ENCODE measurements at regions not wholly inside any gene's neighbourhood (a gene's known extent, or its start where the extent isn't known, plus 50 kb on each side); places are given as distances from the start of the nearest gene placed in this dataset.

GRCh38 chr1:216997069-216997468 lies 273.8 kb upstream of the ESRRG start:
- no peak for TF ChIP-seq CTCF (IDR thresholded peaks at IDR 0.05)
- ATAC-seq (ENCODE audit: low FRiP score) (no peak), DNase-seq (ENCODE audit: low spot score) (no peak)

DNA sequence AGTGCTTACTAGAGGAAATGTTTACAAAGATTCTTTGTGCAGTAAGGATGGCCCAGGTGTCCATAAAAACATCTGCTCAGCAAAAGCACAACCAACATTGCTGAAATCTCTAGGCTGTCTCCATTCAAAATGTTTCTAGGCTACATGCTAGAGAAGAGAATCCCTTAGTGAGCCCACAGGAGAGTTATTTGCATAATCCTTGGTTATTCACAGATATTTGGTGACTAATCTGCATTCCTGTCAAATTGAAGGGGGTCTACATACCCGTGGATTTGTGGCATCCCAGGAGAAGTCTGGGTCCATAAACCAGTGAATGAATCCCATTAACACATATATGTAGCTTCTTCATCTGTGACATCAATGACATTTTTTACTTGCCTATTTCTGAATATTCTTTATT lies 261.3 kb upstream of the ESRRG start:
- no peak for ATAC-seq (ENCODE audit: low FRiP score)
- TF ChIP-seq CTCF (IDR thresholded peaks at IDR 0.05), result no peak
- no peak for DNase-seq (ENCODE audit: low spot score)

- TF ChIP-seq CTCF (IDR thresholded peaks at IDR 0.05), result no peak
- DNase-seq (ENCODE audit: low spot score), result no peak
- ATAC-seq (ENCODE audit: low FRiP score), result no peak
Measured at GRCh38 chr1:216983823-216984222, 260.6 kb upstream of the ESRRG start.

DNA sequence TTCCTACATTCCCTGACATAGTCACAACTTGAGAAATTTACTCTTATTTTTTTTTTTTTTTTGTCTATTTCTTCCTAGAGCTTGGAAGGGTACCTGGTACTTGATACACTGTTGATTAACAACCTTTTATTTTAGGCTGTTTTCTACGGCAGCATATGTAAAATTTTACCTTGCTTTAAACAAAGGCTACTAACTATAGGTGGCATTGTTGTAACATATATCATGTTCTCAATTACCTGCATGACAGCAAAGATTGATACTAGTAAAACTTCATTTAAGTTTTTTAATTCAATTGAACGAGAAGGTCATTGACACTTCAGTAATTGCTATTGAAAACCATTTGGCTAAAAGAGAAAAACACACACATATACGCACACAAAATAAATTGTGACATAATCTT lies 238.3 kb upstream of the ESRRG start:
- no peak for TF ChIP-seq CTCF (IDR thresholded peaks at IDR 0.05)
- ATAC-seq (ENCODE audit: low FRiP score), result no peak
- no peak for DNase-seq (ENCODE audit: low spot score)

GRCh38 chr1:216960716-216961115 lies 237.5 kb upstream of the ESRRG start:
- TF ChIP-seq CTCF (IDR thresholded peaks at IDR 0.05), result no peak
- no peak for DNase-seq (ENCODE audit: low spot score)
- no peak for ATAC-seq (ENCODE audit: low FRiP score)

DNA sequence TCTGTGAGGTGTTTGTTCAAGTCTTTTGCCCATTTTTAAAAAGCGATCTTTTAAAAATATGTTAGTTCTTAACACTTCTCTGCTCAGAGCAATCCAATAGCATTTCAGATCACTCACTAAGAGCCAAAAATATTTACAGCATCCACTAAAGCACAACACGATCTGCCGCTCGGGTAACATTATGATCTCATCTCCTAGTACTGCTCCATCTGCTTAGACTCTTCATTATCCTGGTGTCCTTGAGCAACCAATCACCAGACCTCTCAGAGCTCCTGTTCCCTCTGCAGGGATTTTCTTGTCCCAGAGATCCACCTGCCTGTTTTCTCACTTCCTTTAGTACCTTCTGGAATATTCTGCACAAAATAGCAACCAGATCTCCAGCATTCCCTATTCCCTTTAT lies 235.3 kb upstream of the ESRRG start:
- TF ChIP-seq CTCF (IDR thresholded peaks at IDR 0.05), result no peak
- no peak for DNase-seq (ENCODE audit: low spot score)
- no peak for ATAC-seq (ENCODE audit: low FRiP score)

- TF ChIP-seq CTCF (IDR thresholded peaks at IDR 0.05), result no peak
- ATAC-seq (ENCODE audit: low FRiP score), result no peak
- DNase-seq (ENCODE audit: low spot score), result no peak
Measured at GRCh38 chr1:216953495-216953894, 230.3 kb upstream of the ESRRG start.

Data from omental fat pad (tissue), 3 donors.